SH-SY5Y (cell line): ENCODE measurements at regions not wholly inside any gene's neighbourhood (a gene's known extent, or its start where the extent isn't known, plus 50 kb on each side); places are given as distances from the start of the nearest gene placed in this dataset.

Experiments
- GATA2 ChIP-seq: IDR thresholded peaks from 2 replicates; pipeline ENCODE4 v1.6.1; 2011; ENCODE audit warnings: mild to moderate bottlenecking, low read depth, low read length
- GATA3 ChIP-seq: IDR thresholded peaks from 2 replicates; pipeline ENCODE4 v1.6.1; 2011; ENCODE audit warnings: low read depth, mild to moderate bottlenecking, low read length, moderate library complexity

DNA sequence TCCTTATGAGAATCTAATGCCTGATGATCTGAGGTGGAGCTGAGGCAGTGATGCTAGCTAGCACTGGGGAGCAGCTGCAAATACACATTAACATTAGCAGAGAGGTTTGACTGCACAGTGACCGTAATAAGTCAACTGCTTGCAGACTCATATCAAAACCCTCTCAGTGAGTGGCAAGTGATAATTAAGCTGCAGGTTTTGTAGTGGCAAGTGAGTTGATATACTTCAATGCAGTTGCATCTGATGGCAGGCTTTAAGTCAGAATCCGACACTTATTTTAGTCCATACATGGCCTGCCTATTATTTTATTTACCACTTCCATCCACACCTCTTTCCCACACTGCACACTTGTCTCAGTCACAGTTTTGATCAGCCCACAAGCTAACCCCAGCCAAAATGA is 209.2 kb upstream of the IRS2 start:
- no peak for TF ChIP-seq GATA3
- TF ChIP-seq GATA2: no peak
